Stimulated activated memory B cell treated with anti-CD40 and anti-IgM and Interleukin-4, amounts not matched to agents 10 μg/mL and 1 μg/mL and 100 μg/mL, for 72 hours (primary cell): ENCODE measurements at regions not wholly inside any gene's neighbourhood (a gene's known extent, or its start where the extent isn't known, plus 50 kb on each side); places are given as distances from the start of the nearest gene placed in this dataset.

Experiments used
- ATAC-seq: fragments of 150-1000 bp; cut with Tn5 transposase; 2 replicates; pipeline ENCODE4 v1.10.0; 2021
- H3K27ac Mint-ChIP-seq: one replicate; pipeline ENCODE4 v1.8.0; 2022; ENCODE audit warnings: mild to moderate bottlenecking, mixed read lengths
- H3K27me3 Mint-ChIP-seq: one replicate; pipeline ENCODE4 v1.8.0; 2022; ENCODE audit warnings: mixed read lengths
- H3K36me3 Mint-ChIP-seq: one replicate; pipeline ENCODE4 v1.8.0; 2022; ENCODE audit warnings: mixed read lengths
- H3K4me1 Mint-ChIP-seq: one replicate; pipeline ENCODE4 v1.8.0; 2022; ENCODE audit warnings: mixed read lengths
- H3K4me3 Mint-ChIP-seq: one replicate; pipeline ENCODE4 v1.8.0; 2022; ENCODE audit warnings: mild to moderate bottlenecking, moderate library complexity, mixed read lengths
- H3K9me3 Mint-ChIP-seq: one replicate; pipeline ENCODE4 v1.8.0; 2022; ENCODE audit warnings: mixed read lengths

DNA sequence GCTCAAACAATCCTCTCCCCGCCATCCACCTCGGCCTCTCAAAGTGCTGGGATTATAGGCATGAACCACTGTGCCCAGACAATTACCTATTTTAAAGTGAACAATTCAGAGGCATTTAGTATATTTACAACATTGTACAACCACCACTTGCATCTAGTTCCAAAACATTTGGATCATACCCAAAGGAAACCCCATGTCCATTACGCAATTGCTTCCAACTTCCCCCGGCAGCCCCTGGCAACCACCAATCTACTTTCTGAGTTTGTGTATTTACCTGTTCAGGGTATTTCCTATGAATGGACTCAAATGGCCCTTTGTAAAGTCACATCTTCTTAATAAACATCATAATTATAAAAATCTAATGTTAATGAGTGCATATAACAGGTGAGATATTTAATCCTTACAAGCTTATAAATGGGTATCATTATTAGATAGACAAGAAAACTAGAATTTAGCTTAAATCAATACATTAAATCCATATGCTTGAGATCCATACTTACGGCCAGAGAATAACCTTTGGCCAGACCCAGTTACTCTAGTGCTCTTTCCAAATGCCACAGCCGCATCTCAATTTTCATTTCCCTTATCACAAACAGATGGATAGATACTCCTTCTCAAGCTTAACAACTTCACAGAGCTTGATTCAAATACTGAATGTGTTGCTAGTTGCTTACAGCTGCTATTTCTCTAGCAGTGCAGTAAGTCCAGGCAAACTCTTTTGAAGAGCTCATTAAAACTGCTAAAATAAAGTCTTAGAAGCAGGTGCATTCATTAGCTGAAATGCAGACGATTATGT, 133.4 kb upstream of the MKLN1 start:
- Mint-ChIP-seq H3K27me3 (no peaks in the 10 kb centered on the region), H3K36me3 (no peaks in the 10 kb centered on the region), H3K27ac (no peak overlapping the region), H3K4me1 (no peaks in the 10 kb centered on the region), H3K9me3 (no peaks in the 10 kb centered on the region), H3K4me3 (no peak overlapping the region)
- no peak for ATAC-seq

DNA sequence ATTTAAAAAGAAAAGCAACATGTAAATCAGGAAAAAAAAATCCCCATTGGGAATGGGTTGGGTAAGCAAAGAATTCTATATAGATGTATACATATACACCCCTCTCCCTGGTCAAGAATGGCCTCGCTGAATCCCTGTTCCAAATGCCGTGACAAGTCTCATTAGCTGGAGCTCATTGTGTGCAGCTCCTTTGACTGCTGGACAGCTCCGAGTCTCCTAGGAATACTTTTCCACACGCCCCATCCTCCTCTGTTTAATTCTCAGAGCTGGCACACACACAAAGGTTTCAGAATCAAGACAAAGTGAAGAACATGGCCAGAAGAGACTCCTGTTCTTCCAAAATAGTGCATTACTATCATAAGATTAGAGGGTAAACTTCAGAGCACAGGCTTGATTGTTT, 130.9 kb upstream of the MKLN1 start:
- no peaks in the 10 kb centered on the region for H3K27me3 Mint-ChIP-seq
- no peaks in the 10 kb centered on the region for H3K36me3 Mint-ChIP-seq
- H3K4me1 Mint-ChIP-seq, result no peaks in the 10 kb centered on the region
- H3K9me3 Mint-ChIP-seq, result no peaks in the 10 kb centered on the region
- ATAC-seq, result no peak
- H3K4me3 Mint-ChIP-seq, result no peak overlapping the region
- H3K27ac Mint-ChIP-seq, result no peak overlapping the region

DNA sequence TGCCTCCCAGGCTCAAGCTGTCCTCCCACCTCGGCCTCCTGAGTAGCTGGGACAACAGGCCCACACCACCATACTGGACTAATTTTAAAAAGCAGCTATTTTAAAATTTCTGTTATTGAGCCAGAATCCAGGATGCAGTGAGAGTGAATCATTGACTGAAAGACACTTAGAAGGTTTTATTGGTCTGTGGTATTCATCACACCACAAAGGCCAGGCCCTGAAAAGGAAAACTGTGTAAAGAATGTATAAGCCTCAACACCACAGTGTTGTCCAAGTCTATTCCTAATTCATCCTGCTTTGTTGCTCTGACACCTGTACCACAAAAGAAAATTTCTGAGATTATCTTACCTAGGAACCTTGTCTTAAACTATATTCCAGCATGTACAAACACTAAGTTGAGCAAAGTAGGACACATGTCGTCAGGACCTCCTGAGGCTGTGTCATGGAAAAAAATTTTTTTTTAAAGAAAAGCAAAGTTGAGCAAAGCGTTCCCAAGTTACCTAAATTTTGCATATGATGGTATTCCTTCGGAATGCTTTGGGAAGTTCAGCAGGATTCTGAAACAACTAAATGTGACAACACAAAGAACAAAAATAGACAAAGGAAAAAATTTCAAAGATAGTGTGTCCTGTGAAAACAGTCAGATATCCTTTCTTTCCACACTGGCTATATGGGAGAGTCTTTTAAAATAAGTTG, 129.6 kb upstream of the MKLN1 start:
- Mint-ChIP-seq H3K27me3 (no peaks in the 10 kb centered on the region), H3K4me1 (no peaks in the 10 kb centered on the region), H3K9me3 (no peaks in the 10 kb centered on the region), H3K4me3 (no peak overlapping the region), H3K27ac (no peak overlapping the region), H3K36me3 (no peaks in the 10 kb centered on the region)
- no peak for ATAC-seq

DNA sequence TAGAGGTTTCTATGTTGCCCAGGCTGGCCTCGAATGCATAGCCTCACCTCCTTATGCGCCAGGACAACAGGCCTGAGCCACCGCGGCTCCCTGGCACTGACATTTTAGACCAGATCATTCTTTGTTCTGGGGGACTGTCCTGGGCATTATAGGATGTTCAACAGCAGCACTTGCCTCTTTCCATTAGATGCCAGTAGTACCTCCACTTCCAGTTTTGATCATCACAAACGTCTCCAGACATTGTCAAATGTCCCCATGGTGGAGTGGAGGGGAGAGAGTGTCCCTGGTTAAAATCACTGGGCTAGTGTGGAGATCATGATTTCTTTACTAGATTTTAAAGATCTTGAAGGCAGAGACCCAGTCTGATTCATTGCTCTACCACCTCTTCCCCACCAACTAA, 125.2 kb upstream of the MKLN1 start:
- Mint-ChIP-seq H3K4me3 (no peak overlapping the region), H3K9me3 (no peaks in the 10 kb centered on the region), H3K4me1 (no peaks in the 10 kb centered on the region), H3K27me3 (no peaks in the 10 kb centered on the region), H3K36me3 (no peaks in the 10 kb centered on the region), H3K27ac (no peak overlapping the region)
- ATAC-seq, result no peak

DNA sequence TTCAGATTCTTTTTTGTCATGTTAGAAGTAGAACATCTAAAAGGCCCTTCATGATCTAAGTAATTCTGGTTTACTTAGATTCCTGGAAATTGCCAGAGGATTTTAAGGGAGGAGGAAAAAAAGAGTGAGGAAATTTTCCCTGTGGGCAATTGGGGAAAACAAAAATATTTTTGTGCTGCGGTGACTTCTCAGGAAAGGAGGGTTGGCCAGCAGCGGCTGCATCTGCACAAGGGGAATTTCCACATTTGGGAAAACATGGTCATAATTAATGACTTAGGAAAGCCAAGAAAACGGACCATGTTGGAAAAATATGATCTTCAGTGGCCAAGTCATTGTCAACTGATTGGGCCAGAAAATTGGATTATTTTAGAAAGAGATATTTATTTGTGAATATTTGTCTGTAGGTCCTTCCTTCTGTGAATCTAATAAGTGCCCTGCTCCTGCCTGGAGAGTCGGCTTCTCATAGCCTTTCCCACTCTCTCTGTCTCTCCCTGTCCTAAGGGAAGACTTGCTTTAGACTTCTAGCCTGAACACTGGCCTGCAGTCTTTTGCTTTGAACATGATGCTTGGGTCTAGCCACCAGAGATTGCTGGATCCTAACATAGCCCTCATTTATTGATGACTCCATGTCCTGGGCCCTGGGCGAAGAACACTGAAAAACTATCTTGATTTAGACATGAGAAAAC, 124.2 kb upstream of the MKLN1 start:
- Mint-ChIP-seq H3K4me3 (no peak overlapping the region), H3K36me3 (no peaks in the 10 kb centered on the region), H3K27me3 (no peaks in the 10 kb centered on the region), H3K9me3 (no peaks in the 10 kb centered on the region), H3K27ac (no peak overlapping the region), H3K4me1 (no peaks in the 10 kb centered on the region)
- ATAC-seq, result no peak

DNA sequence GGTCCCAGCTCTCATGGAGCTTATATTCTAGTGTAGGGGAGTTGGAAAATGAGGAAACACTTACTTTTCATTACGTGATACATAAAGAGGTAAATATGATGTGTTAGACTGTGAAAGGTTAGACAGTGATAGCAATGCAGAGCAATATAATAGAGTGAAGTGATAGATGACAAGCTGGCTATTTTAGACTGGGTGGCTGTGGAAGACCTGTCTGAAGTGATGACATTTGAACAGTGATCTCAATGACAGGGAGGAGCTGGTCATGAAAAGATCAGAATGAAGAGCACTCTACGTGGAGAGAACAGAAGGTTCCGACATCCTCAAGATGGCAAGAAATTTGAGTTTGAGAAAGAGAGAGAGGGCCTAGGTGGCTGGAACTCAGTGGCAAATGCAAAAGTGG, 118.9 kb upstream of the MKLN1 start:
- peaks cover 6% of the 10 kb centered on the region for H3K4me1 Mint-ChIP-seq
- H3K27ac Mint-ChIP-seq, result no peak overlapping the region
- ATAC-seq, result no peak
- no peaks in the 10 kb centered on the region for H3K27me3 Mint-ChIP-seq
- H3K9me3 Mint-ChIP-seq, result peaks cover 3% of the 10 kb centered on the region
- no peaks in the 10 kb centered on the region for H3K36me3 Mint-ChIP-seq
- H3K4me3 Mint-ChIP-seq, result no peak overlapping the region

DNA sequence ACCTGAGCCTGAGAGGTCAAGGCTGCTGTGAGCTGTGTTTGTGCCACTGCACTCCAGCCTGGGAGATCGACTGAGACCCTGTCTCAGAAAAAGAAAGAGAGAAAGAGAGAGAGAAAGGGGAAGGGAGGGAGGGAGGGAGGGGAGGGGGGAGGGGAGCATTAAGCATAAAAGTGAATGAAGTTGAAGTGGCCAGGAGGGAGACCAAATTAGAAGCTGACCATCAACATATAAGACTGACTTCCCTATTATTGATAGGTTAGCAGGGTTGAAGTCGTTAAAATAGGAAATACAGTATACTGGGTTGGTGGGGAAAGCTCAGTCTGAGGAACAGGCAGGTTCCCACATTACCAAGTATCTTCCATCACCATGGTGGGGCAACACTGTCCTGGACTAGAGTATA, 117.1 kb upstream of the MKLN1 start:
- Mint-ChIP-seq H3K4me1 (peaks cover 6% of the 10 kb centered on the region), H3K36me3 (no peaks in the 10 kb centered on the region), H3K27me3 (no peaks in the 10 kb centered on the region), H3K4me3 (no peak overlapping the region), H3K27ac (no peak overlapping the region), H3K9me3 (peaks cover 3% of the 10 kb centered on the region)
- ATAC-seq, result no peak

DNA sequence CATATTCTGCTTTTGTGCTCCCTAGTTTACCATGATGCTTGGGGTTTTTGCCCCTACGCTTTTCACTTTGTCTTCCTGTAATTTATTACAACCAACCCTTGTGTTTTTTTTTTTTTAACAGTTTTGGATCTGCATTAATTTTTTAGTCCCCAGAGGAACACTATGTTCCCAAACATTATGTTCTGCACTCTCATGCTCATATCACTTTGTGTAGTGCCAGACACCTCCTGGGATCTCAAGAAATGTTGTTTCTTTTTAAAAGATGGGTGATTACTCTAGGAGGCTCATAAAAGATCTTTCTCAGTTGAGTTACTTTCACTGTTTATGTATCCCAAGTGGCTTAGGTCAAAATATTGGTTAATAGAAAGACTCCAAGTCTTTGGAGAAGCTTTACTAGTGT, 116.2 kb upstream of the MKLN1 start:
- Mint-ChIP-seq H3K36me3 (no peaks in the 10 kb centered on the region), H3K9me3 (peaks cover 3% of the 10 kb centered on the region), H3K27me3 (no peaks in the 10 kb centered on the region), H3K27ac (no peak overlapping the region), H3K4me3 (no peak overlapping the region), H3K4me1 (peaks cover 6% of the 10 kb centered on the region)
- ATAC-seq, result no peak

DNA sequence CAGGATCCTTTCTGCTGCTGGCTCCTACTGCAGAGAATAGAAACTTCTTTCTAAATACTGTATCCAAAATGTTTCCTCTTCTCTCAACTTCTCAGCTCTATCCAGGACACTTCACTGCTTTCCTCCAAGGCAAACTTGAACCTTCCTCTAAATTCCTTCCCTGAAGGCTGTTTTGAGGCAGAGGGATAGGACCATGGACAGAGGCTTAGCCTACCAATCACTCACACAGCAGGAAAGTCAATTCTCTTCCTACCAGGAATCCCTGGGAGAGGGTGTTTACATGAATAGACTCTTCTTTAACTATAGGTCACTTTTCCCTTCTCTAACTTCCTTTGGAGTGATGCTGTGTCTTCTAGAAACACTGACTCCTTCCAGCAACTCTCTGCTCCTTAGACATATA, 115.6 kb upstream of the MKLN1 start:
- Mint-ChIP-seq H3K4me1 (peaks cover 6% of the 10 kb centered on the region), H3K4me3 (no peak overlapping the region), H3K36me3 (no peaks in the 10 kb centered on the region), H3K27me3 (no peaks in the 10 kb centered on the region), H3K9me3 (peaks cover 3% of the 10 kb centered on the region), H3K27ac (no peak overlapping the region)
- no peak for ATAC-seq

DNA sequence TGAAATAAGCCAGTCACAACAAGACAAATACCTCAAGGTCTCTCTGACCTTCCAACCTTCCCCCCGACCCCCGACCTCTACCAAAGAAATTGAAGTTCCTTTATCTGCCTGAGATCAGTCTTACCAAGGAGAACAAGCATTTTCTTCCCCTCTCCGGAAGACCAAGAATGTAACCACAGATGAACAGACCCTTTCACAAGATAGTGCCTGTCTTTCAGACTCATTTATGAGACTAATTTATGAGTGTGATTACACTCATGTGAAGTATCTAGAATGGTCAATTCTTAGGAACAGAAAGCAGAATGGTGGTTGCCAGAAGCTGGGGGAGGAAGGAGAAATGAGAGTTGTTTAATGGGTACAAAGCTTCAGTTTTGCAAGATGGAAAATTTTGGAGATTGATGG, 108.9 kb upstream of the MKLN1 start:
- H3K27ac Mint-ChIP-seq, result peak overlapping the region; percentile 70
- H3K4me3 Mint-ChIP-seq, result peak overlapping the region; percentile 46

DNA sequence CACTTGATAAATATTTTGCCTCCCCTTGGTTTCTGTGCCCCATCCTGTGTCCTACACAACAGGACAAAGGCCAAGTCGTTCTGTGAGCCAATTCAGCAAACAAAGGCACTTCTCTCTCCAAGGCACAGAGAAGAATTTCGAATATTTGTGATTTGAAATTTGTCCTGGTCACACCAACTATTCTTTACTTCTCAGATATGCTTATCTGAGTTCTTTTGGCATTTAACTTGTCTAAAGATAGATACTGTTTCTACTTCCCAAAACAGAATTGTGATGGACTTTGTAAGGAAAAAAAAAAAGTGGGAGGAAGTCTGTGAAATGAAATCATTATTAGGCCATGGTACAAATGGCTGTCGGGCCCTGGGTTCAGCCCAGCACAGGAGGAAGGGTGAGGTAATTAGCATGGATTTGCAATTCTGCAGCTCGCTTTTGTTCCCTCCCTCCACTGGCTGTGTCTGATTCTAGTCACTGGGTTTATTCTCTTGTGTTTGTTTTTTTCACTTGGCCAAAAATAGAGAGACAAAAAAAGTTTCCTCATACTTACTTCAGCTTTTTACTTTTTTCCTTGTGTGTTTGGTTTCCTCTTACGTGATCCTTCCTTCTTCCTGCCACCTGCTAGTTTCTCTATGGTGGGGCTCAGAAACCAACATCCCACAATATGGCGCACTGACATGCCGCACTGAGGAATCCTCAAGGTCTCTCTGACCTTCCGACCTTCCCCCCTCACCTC, 108.2 kb upstream of the MKLN1 start:
- Mint-ChIP-seq H3K4me3 (peak overlapping the region; percentile 0), H3K27ac (peak overlapping the region; percentile 70)

More for the DNA sequence above, 108.9 kb upstream of the MKLN1 start:
- Mint-ChIP-seq H3K36me3 (no peaks in the 10 kb centered on the region), H3K9me3 (no peaks in the 10 kb centered on the region), H3K27me3 (no peaks in the 10 kb centered on the region), H3K4me1 (peaks cover 35% of the 10 kb centered on the region)
- ATAC-seq, result peak; percentile 85

DNA sequence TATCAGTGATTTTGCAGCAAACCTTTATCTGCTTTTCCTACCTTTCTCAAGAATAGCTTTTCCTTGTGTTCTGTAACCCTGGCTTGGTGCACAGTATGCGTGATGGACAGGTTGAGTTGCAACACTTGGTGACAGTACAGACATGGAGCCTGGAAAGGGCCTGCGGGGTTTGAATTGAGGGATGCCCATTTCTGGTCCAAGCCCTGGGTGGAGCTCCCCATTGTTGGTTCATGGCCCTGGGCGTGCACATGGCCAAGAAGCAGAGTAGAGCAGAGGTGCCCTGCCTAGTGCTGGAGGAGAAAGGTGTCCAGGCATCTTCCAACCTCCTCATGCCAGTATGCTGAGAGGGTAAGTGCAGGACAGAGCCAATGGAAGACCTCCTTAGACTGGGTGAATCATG, 106.6 kb upstream of the MKLN1 start:
- H3K4me3 Mint-ChIP-seq, result no peak overlapping the region
- H3K9me3 Mint-ChIP-seq, result no peaks in the 10 kb centered on the region
- no peaks in the 10 kb centered on the region for H3K27me3 Mint-ChIP-seq

More for the DNA sequence above, 108.2 kb upstream of the MKLN1 start:
- peak; percentile 72 for ATAC-seq
- Mint-ChIP-seq H3K4me1 (peaks cover 35% of the 10 kb centered on the region), H3K36me3 (no peaks in the 10 kb centered on the region), H3K9me3 (no peaks in the 10 kb centered on the region), H3K27me3 (no peaks in the 10 kb centered on the region)

DNA sequence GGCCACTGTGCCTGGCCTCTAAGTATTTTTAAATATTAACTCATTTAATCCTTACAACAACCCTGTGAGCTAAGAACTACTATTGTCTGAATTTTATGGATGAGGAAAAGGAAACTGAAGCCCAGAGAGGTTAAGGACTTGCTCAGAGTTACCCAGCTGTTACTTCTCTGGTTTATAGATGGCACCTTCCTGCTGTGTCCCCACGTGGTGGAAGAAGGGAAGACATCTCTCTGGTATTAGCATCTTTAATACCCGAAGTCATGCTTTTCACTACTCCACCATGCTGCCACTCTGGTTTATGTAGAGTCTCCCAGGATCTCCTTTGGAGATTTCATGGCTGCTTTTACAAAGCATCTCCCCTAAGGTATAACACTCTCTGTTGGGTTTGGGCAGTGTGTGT, 105.5 kb upstream of the MKLN1 start:
- no peak overlapping the region for H3K27ac Mint-ChIP-seq
- H3K36me3 Mint-ChIP-seq, result no peaks in the 10 kb centered on the region
- peaks cover 50% of the 10 kb centered on the region for H3K4me1 Mint-ChIP-seq
- no peaks in the 10 kb centered on the region for H3K27me3 Mint-ChIP-seq
- no peak for ATAC-seq
- no peak overlapping the region for H3K4me3 Mint-ChIP-seq
- no peaks in the 10 kb centered on the region for H3K9me3 Mint-ChIP-seq

More for the DNA sequence above, 106.6 kb upstream of the MKLN1 start:
- Mint-ChIP-seq H3K4me1 (peaks cover 39% of the 10 kb centered on the region), H3K27ac (no peak overlapping the region), H3K36me3 (no peaks in the 10 kb centered on the region)
- no peak for ATAC-seq

DNA sequence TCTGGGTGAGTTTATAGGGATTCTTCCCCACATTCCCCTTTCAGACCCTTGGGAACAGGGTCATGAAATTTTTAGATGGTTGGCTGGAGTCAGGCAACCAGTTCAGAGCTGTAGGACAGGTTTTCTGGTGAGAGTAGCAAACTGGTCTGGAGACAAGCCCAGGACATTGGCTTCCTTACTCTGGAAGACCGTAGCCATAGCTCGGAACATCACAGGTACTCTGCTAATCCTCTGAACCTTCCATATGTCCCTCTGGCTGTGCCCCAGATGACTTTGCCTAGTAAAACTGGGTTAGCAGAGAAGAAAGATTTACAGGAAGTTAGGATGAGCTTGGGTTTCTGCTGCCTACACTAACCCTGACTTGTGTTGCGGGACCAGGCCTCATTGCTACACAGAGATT, 104.5 kb upstream of the MKLN1 start:
- no peaks in the 10 kb centered on the region for H3K27me3 Mint-ChIP-seq
- H3K9me3 Mint-ChIP-seq, result no peaks in the 10 kb centered on the region
- ATAC-seq, result no peak
- peaks cover 49% of the 10 kb centered on the region for H3K4me1 Mint-ChIP-seq
- H3K4me3 Mint-ChIP-seq, result no peak overlapping the region
- H3K36me3 Mint-ChIP-seq, result no peaks in the 10 kb centered on the region
- H3K27ac Mint-ChIP-seq, result no peak overlapping the region

DNA sequence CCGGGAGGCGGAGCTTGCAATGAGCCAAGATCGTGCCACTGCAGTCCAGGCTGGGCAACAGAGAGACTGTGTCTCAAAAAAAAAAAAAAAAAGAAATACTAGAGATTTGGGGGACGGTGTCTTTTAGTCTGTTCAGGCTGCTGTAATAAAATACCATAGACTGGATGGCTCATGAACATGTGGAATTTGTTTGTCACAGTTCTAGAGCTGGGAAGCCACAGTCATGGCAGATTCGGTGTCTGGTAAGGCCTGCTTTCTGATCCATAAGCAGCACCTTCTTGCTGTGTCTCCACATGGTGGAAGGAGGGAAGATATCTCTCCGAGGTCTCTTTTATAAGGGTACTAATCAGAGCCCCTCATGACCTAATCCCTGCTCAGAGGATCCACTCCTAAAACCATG, 102.7 kb upstream of the MKLN1 start:
- Mint-ChIP-seq H3K4me1 (peaks cover 31% of the 10 kb centered on the region), H3K27ac (peak overlapping the region; percentile 60), H3K4me3 (no peak overlapping the region), H3K36me3 (no peaks in the 10 kb centered on the region), H3K9me3 (no peaks in the 10 kb centered on the region), H3K27me3 (no peaks in the 10 kb centered on the region)
- ATAC-seq, result no peak
